ENCODE measurements at regions not wholly inside any gene's neighbourhood (a gene's known extent, or its start where the extent isn't known, plus 50 kb on each side); places are given as distances from the start of the nearest gene placed in this dataset.
"Not testable (repeated sequence)": the region's sequence is repeated elsewhere in the genome, so short reads cannot be mapped to it uniquely, and the experiment has no call there.

DNA sequence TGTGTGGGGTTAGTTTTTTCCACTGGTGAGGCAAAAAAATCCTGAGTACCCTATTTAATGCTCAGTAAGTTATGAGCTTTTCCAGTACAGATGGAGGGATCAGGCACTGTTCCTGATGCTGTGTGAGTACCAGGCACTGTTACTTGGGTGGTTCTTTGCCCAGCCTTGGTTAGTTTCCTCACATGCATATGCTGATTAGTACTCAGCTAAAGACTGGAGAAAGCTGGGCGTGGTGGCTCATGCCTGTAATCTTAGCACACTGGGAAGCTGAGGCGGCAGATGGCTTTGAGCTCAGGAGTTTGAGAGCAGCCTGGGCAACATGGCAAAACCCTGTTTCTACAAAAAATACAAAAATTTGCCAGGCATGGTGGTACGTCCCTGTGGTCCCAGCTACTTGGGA is 210.3 kb upstream of the SGO1 start:
- no peak for DNase-seq (ENCODE audit: low read depth)

- DNase-seq (ENCODE audit: low read depth) = no peak
Measured at GRCh38 chr3:20395692-20396091, 209.7 kb upstream of the SGO1 start.

GRCh38 chr3:20394243-20394642 is 208.2 kb upstream of the SGO1 start:
- DNase-seq (ENCODE audit: low read depth) = no peak

DNA sequence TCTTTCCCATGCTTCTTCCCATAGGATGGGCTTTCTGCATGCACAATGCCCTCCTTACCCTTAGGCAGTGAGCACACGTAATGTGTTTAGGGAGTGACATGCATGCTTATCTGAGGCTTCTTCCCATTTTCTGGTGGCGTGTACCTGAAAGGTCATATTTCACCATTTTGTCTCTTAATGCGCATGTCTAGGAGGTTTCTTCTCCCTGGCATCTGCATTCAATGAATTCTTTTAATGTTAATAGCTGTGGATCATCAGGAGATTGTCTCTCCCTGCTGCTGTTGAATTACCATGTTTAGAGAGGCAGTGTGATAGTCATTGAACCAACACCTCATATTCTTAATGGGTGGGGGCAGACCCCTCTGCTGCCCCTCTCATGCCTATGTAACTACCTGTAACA is 205.6 kb upstream of the SGO1 start:
- DNase-seq (ENCODE audit: low read depth) = no peak

DNA sequence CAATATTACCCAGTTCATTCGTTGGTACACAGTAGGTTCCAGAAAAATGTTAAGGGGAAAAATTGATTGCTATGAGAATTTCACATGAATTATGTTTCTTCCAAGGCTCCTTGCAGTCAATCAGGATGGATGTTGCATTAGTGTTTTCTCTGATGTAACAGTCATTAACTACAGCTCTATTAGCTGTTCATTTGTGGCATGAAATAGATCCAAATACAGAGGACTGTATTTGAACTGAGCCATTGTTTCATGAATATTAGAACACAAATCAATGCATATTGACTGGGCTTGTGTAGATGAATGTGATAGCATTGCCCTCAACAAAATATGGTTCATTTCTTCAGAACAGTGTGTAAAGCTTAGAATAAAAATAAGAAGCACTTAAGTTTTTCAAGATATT is 203.0 kb upstream of the SGO1 start:
- DNase-seq (ENCODE audit: low read depth) = no peak

- DNase-seq (ENCODE audit: low read depth) = no peak
Measured at GRCh38 chr3:20380295-20380694, 194.3 kb upstream of the SGO1 start.

DNA sequence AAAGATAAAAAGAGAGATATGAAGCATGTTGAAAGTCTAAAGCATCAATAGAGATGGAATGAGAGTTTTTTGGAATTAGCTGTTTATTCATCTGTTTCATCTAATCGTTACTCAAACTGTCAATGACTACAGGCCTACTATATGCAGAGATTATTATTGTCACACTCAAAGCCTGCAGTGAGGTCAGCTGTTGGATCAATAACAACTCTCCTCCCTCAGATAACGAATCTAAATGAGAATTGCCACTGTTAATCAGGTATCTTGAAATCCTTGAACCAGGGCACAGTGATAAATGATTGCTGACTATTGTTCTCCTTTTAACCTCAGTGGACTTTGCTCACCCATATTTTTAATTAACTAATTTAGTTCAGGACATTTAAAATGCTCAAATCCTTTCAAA is 192.3 kb upstream of the SGO1 start:
- DNase-seq (ENCODE audit: low read depth) = no peak

GRCh38 chr3:20376665-20377217 is 190.7 kb upstream of the SGO1 start:
- DNase-seq (ENCODE audit: low read depth) = no peak

- DNase-seq (ENCODE audit: low read depth) = no peak
Measured at GRCh38 chr3:20375302-20375701, 189.3 kb upstream of the SGO1 start.

GRCh38 chr3:20370273-20371063 is 184.5 kb upstream of the SGO1 start:
- DNase-seq (ENCODE audit: low read depth) = not testable (repeated sequence)

DNA sequence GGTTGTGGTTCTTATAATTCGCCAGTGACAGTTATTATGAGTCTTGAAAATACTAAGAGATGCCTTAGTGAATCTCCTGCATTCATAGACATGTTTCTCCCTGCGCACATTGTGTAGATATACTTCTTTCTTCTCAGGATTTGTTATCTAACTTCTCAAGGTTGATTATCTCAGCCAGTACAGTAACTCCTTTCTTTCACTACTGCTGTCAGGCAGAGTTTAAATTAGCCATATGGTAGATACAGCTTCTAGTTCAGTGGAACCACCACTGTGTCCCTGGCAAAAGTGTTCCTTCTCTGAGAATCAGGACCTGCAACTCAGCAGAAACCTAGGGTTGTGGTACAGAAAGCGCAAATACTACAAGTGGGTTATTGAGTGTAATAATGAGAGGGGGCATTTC is 175.0 kb upstream of the SGO1 start:
- DNase-seq (ENCODE audit: low read depth) = no peak

- DNase-seq (ENCODE audit: low read depth) = no peak
Measured at GRCh38 chr3:20353286-20353685, 167.3 kb upstream of the SGO1 start.

DNA sequence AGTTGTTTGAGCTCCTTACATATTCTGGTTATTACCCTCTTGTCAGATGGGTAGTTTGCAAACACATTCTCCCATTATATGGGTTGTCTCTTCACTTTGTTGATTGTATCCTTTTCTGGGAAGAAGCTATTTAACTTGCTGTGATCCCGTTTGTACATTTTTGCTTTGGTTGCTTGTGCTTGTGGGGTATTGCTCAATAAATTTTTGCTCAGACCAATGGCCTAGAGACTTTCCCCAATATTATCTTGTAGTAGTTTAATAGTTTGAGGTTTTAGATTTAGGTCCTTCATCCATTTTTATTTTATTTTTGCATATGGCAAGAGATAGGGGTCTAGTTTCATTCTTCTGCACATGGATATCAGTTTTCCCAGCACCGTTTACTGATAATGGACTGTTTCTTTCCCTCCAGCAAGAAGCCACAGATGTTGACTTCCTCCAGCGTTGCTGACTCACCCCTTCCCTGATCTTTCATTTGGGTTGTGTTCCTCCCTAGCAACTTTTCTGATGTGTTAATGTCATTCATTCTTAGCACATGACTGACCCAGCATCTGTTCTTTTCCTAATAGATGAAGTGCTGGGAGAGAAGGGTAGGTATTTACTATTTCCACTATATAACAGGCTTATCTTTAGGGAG is 166.7 kb upstream of the SGO1 start:
- DNase-seq (ENCODE audit: low read depth) = no peak

DNA sequence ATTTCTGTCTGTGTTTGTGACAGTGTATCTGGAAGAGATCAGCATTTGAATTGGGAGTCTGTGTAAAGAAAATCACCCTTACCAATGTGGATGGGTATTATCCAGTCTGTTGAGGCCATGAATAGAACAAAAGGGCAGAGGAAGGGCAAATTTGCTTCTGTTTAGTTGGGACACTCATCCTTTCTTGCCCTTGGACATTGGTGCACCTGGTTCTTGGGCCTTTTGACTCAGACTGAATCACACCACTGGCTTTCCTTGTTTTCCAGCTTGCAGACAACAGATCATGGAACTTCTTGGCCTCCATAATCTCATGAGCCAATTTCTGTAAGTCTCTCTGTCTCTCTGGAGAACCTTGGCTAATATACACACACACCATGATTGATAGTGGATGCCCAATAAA is 164.4 kb upstream of the SGO1 start:
- no peak for DNase-seq (ENCODE audit: low read depth)

GRCh38 chr3:20346916-20347315 is 160.9 kb upstream of the SGO1 start:
- DNase-seq (ENCODE audit: low read depth) = no peak

GRCh38 chr3:20346369-20346768 is 160.4 kb upstream of the SGO1 start:
- DNase-seq (ENCODE audit: low read depth) = no peak

DNA sequence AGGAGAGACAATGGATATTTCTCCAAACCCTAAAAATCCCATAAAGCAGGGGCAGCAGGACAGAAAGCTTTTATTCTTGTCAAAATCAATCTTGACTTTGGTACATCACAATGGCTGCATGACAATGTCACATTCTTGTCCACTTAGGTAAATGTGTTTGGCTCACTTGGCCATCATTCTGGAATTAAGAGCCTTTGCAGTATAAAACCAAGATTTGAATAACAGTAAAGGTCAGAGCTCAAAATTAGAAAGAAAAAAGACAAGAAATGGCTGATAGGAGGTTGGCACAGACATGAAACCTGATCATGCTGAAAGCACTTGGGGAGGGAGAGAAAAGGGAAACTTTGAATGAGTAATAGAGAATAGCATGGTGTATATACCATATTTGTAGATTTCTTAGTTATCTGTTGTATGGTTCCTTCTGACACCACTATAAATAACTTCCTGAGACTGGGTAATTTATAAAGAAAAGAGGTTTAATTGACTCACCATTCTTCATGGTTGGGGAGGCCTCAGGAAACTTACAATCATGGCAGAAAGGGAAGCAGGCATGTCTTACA is 158.5 kb upstream of the SGO1 start:
- no peak for DNase-seq (ENCODE audit: low read depth)

GRCh38 chr3:20343790-20344189 is 157.8 kb upstream of the SGO1 start:
- DNase-seq (ENCODE audit: low read depth) = no peak

GRCh38 chr3:20340324-20340928 is 154.4 kb upstream of the SGO1 start:
- DNase-seq (ENCODE audit: low read depth) = peak; percentile 28

- no peak for DNase-seq (ENCODE audit: low read depth)
Measured at GRCh38 chr3:20336572-20336971, 150.6 kb upstream of the SGO1 start.

- DNase-seq (ENCODE audit: low read depth) = no peak
Measured at GRCh38 chr3:20334842-20335241, 148.8 kb upstream of the SGO1 start.

GRCh38 chr3:20327889-20328288 is 141.9 kb upstream of the SGO1 start:
- no peak for DNase-seq (ENCODE audit: low read depth)

- DNase-seq (ENCODE audit: low read depth) = no peak
Measured at GRCh38 chr3:20326541-20326940, 140.5 kb upstream of the SGO1 start.
